ENCODE measurements at regions not wholly inside any gene's neighbourhood (a gene's known extent, or its start where the extent isn't known, plus 50 kb on each side); places are given as distances from the start of the nearest gene placed in this dataset.

- CTCF ChIA-PET, result no interaction called here
These were observed 57.2 kb upstream of the ALOX12 start for GRCh38 chr17:6938637-6939036.

GRCh38 chr17:6940186-6940649, 55.6 kb upstream of the ALOX12 start:
- CTCF ChIA-PET, result no interaction called here
- no peaks in the 10 kb centered on the region for H3K4me1 ChIP-seq (ENCODE audit: control insufficient read depth, insufficient read depth, low read length)
- TF ChIP-seq REST (IDR thresholded peaks at IDR 0.05; ENCODE audit: insufficient read depth in 1 of 2, low read depth in 2 of 2, low read length in 1 of 2) (no peak), SIN3A (IDR thresholded peaks at IDR 0.05; ENCODE audit: borderline replicate concordance, insufficient read depth, low read depth, low read length) (no peak), CTCF (IDR thresholded peaks at IDR 0.05) (no peak), POLR2AphosphoS5 (IDR thresholded peaks at IDR 0.05; ENCODE audit: low read depth, low read length) (no peak), TCF7L2 (IDR thresholded peaks at IDR 0.05; ENCODE audit: low read depth, low read length) (no peak)
- H3K27ac ChIP-seq (ENCODE audit: low read length), result no peak overlapping the region
- H3K36me3 ChIP-seq (ENCODE audit: control insufficient read depth, insufficient read depth, low read length), result no peaks in the 10 kb centered on the region
- DNase-seq (ENCODE audit: low read depth, low spot score) (no peak), ATAC-seq (no peak)
- POLR2A ChIA-PET, result no interaction called here
- BruUV-seq (replicated peaks), result no TSS peak
- H3K27me3 ChIP-seq (ENCODE audit: control insufficient read depth, insufficient read depth, low read length), result no peaks in the 10 kb centered on the region
- in situ Hi-C loops (cut with HindIII; ENCODE audit: low pct_unique_long_range_greater_than_20kb, low sequenced_read_pairs), result no loop called here
- H3K4me3 ChIP-seq (ENCODE audit: low read depth in 2 of 2, low read length in 2 of 2), result peak overlapping the region in 1 of 2 experiments; percentile 25; a peak in 2 of 4 replicates
- intact Hi-C loops (cut with micrococcal nuclease; ENCODE audit: unreplicated experiment), result no loop called here
- no peaks in the 10 kb centered on the region for H3K9me3 ChIP-seq (ENCODE audit: control insufficient read depth, insufficient read depth, low read depth, low read length)

More at GRCh38 chr17:6938637-6939036, 57.2 kb upstream of the ALOX12 start:
- no peak for DNase-seq (ENCODE audit: low read depth, low spot score)
- Histone ChIP-seq H3K27ac (ENCODE audit: low read length) (no peak overlapping the region), H3K4me3 (ENCODE audit: low read depth in 2 of 2, low read length in 2 of 2) (no peak overlapping the region), H3K9me3 (ENCODE audit: control insufficient read depth, insufficient read depth, low read depth, low read length) (no peaks in the 10 kb centered on the region), H3K27me3 (ENCODE audit: control insufficient read depth, insufficient read depth, low read length) (no peaks in the 10 kb centered on the region), H3K36me3 (ENCODE audit: control insufficient read depth, insufficient read depth, low read length) (no peaks in the 10 kb centered on the region), H3K4me1 (ENCODE audit: control insufficient read depth, insufficient read depth, low read length) (no peaks in the 10 kb centered on the region)
- ATAC-seq, result no peak
- TF ChIP-seq POLR2AphosphoS5 (IDR thresholded peaks at IDR 0.05; ENCODE audit: low read depth, low read length), result no peak
- no peak for TF ChIP-seq TCF7L2 (IDR thresholded peaks at IDR 0.05; ENCODE audit: low read depth, low read length)
- TF ChIP-seq SIN3A (IDR thresholded peaks at IDR 0.05; ENCODE audit: borderline replicate concordance, insufficient read depth, low read depth, low read length), result no peak
- no peak for TF ChIP-seq CTCF (IDR thresholded peaks at IDR 0.05)
- no peak for TF ChIP-seq REST (IDR thresholded peaks at IDR 0.05; ENCODE audit: insufficient read depth in 1 of 2, low read depth in 2 of 2, low read length in 1 of 2)
- in situ Hi-C loops (cut with HindIII; ENCODE audit: low pct_unique_long_range_greater_than_20kb, low sequenced_read_pairs), result no loop called here
- intact Hi-C loops (cut with micrococcal nuclease; ENCODE audit: unreplicated experiment), result no loop called here
- no TSS peak for BruUV-seq (replicated peaks)
- POLR2A ChIA-PET, result no interaction called here
